ENCODE measurements at regions not wholly inside any gene's neighbourhood (a gene's known extent, or its start where the extent isn't known, plus 50 kb on each side); places are given as distances from the start of the nearest gene placed in this dataset.

DNA sequence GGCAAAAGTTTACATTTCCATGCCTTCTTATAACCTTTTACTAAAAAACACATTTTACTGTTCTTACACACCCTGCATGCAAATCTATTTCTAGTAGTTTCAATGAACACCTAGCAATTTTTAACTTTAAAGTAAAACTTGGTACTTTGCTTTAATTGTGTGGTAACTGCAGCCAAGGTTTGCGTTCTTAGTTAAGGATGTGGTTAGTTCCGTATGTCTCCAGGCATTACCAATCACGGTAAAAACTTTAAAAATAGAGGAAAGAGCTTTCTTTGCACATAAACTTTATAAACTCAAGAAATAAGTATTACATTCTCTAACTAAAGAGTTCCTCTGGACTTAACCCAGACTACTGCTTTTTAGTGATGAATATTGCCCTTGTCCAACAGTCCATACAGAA lies 795.2 kb downstream of the SLC16A7 start:
- DNase-seq = no peak

DNA sequence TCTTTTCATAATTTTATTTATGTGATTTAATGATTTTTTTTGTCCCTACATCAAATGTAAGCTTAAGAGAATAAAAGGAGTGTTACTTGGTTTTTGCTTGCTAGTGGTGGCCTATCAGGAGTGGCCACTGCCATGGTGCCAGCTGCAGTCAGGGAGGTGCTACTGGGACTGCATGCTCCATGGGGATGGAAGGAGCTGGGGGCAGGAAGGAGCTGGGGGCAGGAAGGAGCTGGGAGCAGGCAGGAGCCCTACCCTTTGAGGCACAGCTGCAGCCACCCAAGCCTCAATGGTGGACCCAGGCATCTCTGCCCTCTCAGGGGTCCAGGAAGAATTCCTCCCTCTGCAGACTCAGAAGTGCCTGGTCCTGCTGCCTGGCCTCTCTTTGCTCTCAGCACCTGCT lies 796.0 kb downstream of the SLC16A7 start:
- no peak for DNase-seq

DNA sequence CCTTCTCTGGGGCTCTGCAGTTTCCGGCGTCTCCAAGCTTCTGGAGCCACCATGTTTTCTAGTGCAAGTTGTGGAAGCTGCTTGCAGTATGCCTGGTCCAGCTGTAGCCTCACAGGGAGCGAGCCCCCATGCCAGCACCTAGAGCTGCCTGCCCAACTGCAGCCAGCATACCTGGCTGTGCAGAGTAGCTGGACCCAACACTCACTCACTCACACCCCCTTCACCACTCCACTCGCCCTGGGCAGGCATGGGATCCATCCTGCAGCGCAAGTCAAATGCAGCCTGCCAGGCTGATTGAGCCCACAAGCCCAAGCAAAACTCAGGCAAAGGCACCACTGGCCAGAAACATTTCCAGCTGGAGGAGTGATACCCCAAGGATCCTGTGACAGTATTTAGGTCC lies 797.3 kb downstream of the SLC16A7 start:
- no peak for DNase-seq

DNA sequence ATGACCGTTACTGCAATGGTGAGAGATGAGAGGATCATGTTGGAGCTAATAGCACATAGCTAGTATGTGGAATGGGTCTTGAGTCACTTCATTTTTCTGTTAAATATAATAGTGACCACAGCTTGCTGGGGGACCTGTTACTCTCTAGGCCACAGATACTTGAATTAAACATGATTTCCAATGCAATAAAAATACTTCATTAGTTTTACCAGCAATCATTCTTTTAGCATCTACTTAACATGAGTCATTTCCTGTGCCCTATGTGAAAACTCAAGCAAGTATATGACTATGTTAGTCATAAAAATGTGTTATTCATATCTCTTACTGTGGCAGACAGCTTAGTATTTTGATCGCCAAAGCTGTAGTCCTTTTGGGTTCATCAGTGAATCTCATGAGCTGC lies 798.8 kb downstream of the SLC16A7 start:
- no peak for DNase-seq

DNA sequence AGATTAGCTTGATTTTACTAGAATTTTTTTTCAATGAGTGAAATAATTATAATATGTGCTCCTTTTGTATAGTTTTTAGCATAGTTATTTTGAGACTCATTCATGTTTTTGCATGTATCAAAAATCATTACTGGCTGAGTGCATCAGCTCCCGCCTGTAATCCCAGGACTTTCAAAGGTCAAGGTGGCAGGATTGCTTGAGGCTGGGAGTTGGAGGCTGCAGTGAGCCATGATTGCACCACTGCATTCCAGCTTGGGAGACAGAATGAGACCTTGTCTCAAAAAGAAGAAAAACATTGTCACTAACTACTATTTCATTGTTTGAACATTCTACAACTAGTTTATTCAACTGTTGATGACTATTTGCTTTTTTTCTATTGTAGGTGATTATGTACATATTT lies 802.7 kb downstream of the SLC16A7 start:
- no peak for DNase-seq

DNA sequence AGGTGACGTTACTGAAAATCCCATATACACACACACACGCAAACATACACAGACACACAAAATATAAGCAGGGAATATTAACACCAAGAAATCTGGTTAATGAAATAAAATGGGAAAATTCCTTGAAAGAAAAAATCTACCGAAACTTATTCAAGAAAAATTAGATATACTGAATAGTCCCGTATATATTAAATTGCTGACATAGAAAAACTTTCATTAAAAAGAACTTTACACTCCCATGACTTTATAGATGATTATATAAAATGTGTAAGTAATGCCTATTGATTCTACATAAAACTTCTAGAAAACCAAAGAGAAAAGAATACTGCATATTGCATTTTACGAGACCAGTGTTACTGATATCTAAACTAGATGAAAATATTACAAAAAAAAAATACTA lies 803.2 kb downstream of the SLC16A7 start:
- DNase-seq = no peak

DNA sequence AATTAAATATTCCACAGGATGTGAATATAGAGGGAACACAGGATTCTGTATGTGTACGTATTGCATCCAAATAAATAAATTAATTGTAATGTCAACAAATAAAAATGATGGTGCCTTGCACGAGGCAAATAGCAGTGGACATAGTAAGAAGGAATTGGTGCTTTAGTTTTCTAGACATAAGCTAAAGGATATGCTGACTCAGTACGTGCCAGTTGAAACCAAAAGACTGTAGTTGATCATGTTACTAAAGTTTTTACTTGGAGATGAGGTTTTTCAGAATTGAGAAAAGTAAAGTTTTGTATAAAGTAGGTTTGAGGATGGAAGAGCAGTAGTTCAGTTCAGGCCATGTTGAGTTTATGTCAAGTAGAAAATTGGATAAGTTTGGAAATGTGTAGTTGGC lies 807.2 kb downstream of the SLC16A7 start:
- no peak for DNase-seq

DNA sequence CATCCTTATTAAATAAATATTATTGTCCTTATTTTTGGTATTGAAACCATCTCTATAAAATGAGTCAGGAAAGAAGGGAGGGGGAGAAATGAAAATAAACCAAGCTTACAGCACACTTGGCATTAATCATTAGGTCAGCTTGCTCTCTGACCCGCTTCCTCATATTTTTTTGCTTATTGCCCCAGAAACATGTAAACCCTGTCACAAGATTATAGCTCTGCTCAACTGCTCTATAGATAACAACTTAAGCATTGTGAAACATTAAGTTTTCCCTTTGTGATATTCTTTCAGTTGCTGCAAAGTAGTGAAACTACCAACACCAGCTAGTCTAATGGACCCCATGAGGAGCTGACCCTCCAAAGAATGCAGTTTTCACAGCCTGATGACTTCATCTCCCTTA lies 819.5 kb downstream of the SLC16A7 start:
- DNase-seq = no peak

DNA sequence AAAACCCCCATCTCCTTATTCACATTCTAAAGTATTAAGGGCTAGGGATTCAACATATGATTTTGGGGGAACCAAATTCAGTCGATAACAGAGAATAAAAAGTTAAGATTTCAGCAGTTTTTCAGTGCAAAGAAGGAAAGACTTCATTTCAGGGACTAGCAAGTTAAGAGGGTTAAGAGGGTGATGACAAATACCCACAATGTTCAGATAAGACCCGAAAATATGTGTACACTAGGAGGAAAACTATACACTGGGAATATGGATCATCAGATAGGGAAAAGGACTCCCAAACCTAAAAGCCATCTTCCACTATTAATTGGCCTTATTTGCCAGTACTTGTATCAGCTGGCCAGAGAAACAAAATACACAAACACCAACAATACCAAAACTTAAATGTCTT lies 824.2 kb downstream of the SLC16A7 start:
- DNase-seq = no peak

DNA sequence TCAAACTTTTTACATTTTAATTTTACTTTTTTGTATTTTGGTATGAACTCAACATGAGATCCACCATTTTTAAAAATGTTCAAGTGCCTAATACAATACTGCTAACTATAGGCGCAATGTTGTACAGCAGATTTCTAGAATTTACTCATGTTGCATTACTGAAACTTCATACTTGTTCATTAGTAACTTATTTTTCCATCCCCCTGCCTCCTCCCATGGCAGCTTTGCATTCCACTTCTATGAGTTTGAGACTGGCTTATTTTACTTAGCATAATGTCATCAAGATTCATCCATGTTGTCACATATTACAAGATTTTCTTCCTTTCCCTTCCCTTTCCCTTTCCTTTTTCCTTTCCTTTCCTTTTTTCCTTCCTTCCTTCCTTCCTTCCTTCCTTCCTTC lies 825.9 kb downstream of the SLC16A7 start:
- no peak for DNase-seq

DNA sequence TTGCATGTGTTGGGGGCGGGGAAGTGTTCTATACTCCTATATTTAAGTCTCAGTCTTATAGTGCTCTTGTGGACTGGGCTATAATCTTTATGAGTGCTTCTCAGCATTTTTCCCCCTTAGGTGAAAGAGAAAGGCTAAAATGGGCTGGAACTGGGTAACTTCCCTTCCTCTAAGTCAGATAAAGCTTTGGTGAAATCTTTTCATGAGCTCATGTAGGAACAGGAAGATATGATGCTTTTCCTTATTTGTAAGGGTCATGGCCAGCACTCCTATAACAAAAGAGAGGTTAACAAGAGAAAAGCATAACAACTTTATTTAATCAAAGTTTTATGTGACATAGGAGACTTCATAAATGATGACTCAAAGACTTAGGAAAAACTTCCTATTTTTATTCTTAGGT lies 841.5 kb downstream of the SLC16A7 start:
- DNase-seq = no peak

DNA sequence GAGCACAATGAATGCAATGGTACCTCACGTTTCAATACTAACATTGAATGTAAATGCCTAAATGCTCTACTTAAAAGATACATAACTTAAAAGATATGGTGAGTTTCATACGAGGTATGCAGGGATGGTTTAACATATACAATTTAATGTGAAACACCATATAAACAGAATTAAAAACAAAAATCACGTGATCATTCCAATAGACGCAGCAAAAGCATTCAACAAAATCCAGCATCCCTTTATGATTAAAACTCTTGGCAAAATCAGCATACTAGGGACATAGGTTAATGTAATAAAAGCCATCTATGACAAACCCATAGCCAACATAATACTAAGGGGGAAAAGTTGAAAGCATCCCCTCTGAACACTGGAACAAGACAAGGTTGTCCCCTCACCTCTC lies 845.7 kb downstream of the SLC16A7 start:
- no peak for DNase-seq

DNA sequence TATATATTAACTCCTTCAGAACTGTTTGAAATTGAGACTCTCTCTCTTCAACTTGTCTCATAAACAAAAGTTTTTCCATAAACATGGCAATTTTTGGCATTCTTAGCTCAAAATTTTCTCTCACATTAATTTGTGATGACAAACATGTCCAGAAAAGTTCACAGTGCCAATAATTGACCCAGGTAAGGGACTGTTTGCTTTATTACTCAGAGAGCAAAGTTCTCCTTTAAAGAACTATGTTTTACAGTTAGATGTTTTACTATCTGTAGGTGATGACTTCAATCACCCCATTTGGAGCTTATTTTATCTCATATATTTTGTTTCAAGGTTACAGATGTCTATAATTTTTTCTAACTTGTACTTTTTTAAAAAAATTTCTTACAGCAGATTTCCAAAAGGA lies 855.6 kb downstream of the SLC16A7 start:
- DNase-seq = no peak

DNA sequence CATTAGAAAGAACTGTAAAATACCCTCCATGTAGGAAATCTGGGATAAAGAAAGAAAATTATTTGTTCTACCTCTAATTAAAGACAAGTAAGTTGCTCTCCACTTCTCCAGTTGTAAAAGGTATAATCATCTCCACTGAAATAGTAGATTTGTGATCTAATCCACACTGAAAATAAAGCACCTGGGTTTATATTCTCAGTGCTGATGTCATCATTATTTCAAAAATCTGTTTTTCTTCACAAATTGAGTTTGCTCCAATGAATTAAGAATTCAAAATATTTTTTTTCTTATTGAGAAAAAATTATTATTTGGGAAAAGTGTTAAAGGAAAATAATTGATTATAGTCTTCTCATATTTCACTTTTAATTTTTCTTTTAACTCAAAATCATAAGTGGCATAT lies 869.2 kb downstream of the SLC16A7 start:
- DNase-seq = no peak

DNA sequence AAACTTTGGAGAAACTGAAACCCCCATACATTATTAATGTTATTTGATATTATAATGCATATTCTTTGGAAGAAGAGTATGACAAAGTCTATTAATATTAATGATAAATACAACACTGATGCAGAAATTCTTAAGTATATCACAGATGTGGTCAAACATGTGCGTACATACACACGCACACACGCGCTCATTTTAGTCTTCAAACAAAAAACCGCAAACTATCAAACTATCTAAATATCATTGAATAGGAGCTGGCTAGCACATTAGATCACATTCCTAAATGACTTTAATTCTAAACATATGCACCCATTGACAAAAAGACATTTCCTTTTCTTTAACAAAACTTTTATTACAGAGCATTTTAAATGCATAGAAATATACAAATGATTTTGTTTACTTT lies 872.7 kb downstream of the SLC16A7 start:
- no peak for DNase-seq

DNA sequence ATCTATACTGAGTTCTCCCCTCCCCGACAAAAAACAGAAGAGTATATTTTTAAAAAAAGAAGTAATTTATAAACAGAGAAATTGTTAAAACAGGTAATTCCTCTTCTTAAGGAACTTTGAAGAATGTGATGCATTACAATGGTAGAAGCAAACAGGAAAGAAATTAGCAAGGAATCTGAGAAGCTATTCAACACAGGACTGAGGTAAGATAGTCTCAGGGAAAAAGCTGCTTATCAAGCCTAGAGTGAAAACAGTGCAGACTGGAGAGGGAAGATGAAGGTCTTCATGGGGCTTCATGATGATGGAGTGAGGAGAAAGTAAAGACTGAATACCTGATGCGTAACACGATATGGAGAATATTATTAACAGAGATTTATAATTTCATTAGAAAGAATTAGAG lies 880.0 kb downstream of the SLC16A7 start:
- DNase-seq = no peak

DNA sequence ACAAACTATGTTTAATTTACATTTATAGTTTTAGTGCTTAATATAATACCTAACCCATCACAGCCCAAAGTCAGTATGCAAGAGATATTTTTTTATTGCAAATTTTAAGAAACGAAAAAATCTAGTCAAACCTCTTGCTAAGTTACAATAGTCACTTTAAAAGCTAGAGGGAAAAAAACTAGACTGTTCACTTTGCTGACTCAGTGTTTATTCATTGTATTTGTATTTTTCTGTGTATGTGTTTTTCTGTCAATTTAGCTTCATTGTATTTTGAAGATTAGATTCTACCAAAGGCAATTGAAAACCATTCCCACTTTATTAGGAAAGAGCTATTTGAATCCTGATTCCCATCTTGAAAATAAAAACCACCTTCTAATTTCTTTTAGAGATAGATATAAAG lies 891.5 kb downstream of the SLC16A7 start:
- no peak for DNase-seq

DNA sequence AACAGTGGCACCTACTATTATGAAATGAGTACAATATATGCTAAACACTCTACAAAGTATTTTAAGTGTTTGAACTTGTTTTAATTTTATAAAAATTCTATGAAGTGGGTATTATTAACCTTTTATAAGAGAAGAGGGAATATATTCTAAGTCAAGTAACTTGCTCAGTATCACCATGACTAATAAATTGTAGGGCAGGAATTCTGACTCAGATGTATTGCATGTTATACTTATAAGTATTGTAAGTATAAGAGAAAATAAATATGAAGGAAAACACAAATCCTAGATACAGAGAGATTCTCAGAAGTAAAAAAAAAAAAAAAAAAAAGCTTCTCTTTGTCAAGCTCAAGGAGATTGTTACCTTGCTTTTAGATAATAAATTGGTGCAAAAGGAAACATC lies 893.2 kb downstream of the SLC16A7 start:
- no peak for DNase-seq

DNA sequence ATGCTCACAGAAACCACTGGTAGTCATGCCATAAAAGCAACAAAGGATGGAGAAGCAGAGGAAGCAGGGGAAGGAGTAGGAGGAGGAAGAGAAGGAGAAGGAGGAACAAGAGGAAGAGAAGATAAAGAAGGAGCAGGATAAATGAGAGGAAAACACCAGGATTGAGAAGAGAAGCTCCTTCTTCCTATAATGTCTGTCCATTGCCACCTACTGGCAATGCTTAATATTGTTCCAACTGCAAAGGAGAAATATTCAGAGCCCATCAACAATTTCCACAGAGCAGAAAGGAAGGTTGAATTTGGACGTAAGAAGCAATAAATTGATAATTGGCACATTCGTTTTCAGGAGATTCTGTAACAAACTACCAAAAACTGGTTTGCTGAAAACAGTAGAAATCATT lies 898.4 kb downstream of the SLC16A7 start:
- DNase-seq = peak; percentile 12 to 55

DNA sequence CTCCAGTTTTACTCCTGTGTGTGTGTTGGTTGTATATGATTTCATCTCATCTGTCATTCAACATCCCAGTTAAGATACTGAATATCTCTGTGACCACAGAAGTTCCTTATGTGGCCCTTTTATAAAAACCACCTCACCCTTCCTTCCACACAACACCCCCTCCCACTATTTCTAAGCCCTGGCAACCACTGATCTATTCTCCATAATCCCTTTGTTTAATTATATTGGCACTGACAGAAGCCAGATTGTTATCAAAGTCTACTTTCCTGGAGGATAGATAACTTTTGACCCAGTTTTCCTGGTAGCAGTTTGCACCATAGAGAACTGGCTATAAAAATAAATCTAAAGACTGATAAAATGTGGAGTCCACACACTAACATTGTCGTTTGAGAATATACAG lies 902.8 kb downstream of the SLC16A7 start:
- no peak for DNase-seq

DNA sequence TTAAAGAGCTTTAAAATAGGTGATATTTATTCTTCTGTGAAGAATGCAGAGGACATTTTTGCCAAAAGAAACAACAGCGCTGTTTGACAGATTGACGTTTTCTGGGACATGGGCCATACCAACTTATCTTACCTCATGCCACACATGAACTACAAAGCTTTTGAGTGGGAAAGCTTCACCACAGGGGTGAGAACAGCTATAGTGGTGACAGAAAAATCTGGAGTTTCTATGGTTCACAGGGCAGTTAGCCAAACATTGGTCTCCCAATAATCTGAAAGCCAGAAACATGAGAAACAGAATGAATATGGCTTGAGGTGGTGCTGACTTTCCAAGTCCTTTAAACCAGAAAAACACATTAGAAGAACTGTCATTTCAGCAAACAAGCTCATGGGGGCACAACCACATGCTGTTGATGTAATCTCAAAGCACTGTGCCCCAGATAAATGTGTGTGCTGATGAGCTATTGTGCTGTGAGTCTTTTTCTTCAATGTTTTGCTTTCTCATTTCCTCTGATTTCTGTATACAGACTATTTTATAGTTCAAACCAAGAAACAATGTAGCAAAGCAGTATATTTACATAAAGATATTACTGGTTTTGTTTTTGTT lies 905.4 kb downstream of the SLC16A7 start:
- peak in 1 of 2 experiments; percentile 10 for DNase-seq

DNA sequence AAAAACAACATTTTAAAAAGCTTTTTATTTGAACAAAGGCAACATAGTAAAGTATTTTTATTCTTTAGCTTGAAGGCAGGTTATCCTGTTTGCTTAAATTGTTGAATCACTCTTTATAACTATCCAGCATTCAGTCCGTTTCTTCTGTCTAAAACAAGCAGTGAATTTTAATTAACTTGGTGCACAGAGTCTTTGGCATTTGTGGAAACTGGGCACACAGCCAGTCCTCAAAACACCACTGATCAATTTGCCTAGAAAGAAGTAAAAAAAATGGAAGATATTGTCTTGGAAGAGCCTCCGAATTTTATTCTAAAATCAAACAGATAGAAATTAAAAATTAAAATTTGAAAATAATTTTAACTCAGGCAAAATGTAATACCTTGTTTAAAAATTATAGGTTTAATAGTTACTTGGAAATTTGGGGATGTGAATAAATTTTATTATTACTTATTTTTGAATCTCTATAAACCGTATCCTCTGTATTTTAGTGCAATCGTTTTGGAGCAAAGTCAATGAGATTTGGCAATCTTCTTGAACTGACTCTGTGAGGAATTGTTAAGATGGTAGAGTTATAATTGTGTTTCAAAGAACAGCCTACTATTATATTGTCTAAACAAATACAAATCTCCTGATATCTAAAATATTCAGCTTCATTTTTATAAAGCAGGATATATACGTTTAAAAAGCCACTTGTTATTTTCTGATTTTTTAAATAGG lies 927.0 kb downstream of the SLC16A7 start:
- no peak for DNase-seq

DNA sequence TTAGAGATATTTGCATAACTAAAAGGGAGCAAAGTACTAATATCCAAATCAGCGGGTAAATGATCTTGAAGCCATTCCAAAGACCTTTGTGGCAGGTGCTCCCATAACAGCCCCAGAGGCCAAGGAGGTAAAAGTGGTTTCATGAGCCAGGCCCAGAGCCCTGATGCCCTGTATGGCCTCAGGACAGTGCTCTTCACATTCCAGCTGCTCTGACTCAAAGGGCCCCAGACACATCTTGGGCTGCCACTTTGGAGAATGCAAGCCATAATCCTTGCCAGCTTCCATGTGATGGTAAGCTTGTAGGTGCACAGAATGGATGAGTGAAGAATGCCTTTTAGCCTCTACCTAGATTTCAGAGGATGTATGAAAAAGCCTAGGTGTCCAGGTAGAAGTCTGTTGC lies 933.4 kb downstream of the SLC16A7 start:
- no peak for DNase-seq

DNA sequence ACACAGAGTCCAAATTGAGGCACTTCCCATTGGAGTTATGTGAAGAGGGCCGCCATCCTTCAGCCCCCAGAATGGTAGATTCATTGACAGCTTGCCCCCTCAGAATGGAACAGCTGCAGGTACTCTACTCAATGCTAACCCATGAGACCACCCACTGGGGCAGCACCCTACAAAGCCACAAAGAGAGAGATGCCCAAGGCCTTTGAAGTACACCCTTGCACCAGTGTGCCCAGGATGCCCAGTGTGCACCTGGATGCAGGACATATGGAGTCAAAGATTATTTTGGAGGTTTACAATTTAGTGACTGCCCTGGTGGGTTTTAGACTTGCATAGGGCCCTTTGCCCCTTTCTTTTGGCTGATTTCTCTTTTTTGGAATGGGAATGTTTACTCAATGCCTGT lies 933.9 kb downstream of the SLC16A7 start:
- no peak for DNase-seq

DNA sequence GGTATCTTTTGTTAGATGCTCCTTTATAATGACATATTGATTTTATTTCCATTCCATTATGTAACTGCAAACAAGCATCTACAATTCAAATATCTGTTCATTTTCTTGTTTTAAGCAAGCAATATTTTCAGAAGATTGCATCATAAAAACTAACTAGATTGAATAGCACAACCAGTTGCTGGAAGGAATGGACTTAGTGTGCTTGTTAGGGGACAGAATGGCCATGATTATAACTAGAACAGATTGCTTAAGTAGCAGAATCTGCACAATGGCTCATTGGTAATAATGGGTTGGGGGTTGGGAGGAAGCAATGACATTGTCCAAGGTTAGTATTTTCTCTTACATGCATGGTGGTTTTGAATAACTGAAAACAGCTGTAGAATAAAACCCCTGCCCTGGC lies 939.5 kb downstream of the SLC16A7 start:
- no peak for DNase-seq

Measured in NCI-H524 (cell line).